ENCODE measurements at regions not wholly inside any gene's neighbourhood (a gene's known extent, or its start where the extent isn't known, plus 50 kb on each side); places are given as distances from the start of the nearest gene placed in this dataset.
A peak's percentile ranks its signal among the peaks of the same experiment; 100 is the strongest.

- H2AFZ ChIP-seq (ENCODE audit: low read length): no peak overlapping the region
- Mint-ChIP-seq H3K27me3 (ENCODE audit: low read depth) (no peaks in the 10 kb centered on the region), H3K36me3 (ENCODE audit: insufficient read depth in 1 of 3, low read depth in 3 of 3) (peaks cover 4 to 8% (median 6%) of the 10 kb centered on the region in 3 experiments), H3K27ac (0 out of 7 replicates have a peak overlapping the region, but pooled peaks of 2 of the 3 experiments have one; percentile 41 to 65), H3K4me1 (peaks cover 3 to 4% of the 10 kb centered on the region in 2 experiments; a peak in 3 of 4 replicates), H3K9me3 (peaks cover 55 to 57% of the 10 kb centered on the region in 2 experiments), H3K4me3 (no peak overlapping the region)
- no peaks in the 10 kb centered on the region for H4K20me1 ChIP-seq (ENCODE audit: control insufficient read depth, insufficient read depth, insufficient read length)
- no peak overlapping the region for H4K8ac ChIP-seq (replicated peaks; ENCODE audit: insufficient read length, low read depth, low read length)
- H2BK5ac ChIP-seq (ENCODE audit: insufficient read length, low read length): no peak overlapping the region
- no peak overlapping the region for H3K18ac ChIP-seq (ENCODE audit: insufficient read length, low read depth, low read length)
- no peak for DNase-seq
- no peaks in the 10 kb centered on the region for H3K79me2 ChIP-seq (ENCODE audit: insufficient read depth, low read length)
- no peak overlapping the region for H3K9ac ChIP-seq (ENCODE audit: extremely low read depth, insufficient read length, low read length)
- no peak overlapping the region for H3K4me2 ChIP-seq (ENCODE audit: insufficient read depth, insufficient read length, low read length)
- no peaks in the 10 kb centered on the region for H3K4me1 ChIP-seq (ENCODE audit: insufficient read depth, low read length)
- no peaks in the 10 kb centered on the region for H3K23me2 ChIP-seq (ENCODE audit: insufficient read length, low read depth, low read length, poor library complexity, severe bottlenecking)
- no peak overlapping the region for H2BK120ac ChIP-seq (ENCODE audit: low read depth, low read length, poor library complexity, severe bottlenecking)
- H3K9me3 ChIP-seq (ENCODE audit: control insufficient read depth, low read depth, low read length): peaks cover 42% of the 10 kb centered on the region
- TF ChIP-seq CTCF (conservative IDR thresholded peaks at IDR 0.05): no peak
- H4K5ac ChIP-seq (ENCODE audit: insufficient read length, low read depth, low read length): no peak overlapping the region
- H3K27ac ChIP-seq (ENCODE audit: insufficient read length, low read depth, low read length): no peak overlapping the region
- H2BK12ac ChIP-seq (ENCODE audit: insufficient read length, low read depth, low read length): no peak overlapping the region
- H3K79me1 ChIP-seq (ENCODE audit: insufficient read depth, low read depth, low read length, poor library complexity, severe bottlenecking): no peaks in the 10 kb centered on the region
- H3T11ph ChIP-seq (ENCODE audit: low read length): no peak overlapping the region
- no peak overlapping the region for H2BK20ac ChIP-seq (ENCODE audit: low read depth, low read length, poor library complexity, severe bottlenecking)
- no peak overlapping the region for H3K56ac ChIP-seq (ENCODE audit: insufficient read length, low read depth, low read length)
- H4K91ac ChIP-seq (ENCODE audit: insufficient read length, low read depth, low read length): no peak overlapping the region
- no peak overlapping the region for H2AK5ac ChIP-seq (ENCODE audit: insufficient read length, low read length)
- no peak overlapping the region for H2BK15ac ChIP-seq (ENCODE audit: low read depth, low read length)
- no CpG with 5 or more reads among the region's 2 CpGs for WGBS (ENCODE audit: extremely low coverage, insufficient read length, low lambda C conversion rate)
- H3K4ac ChIP-seq (ENCODE audit: low read depth, low read length): no peak overlapping the region
- no peak overlapping the region for H3K14ac ChIP-seq (ENCODE audit: insufficient read depth, low read length)
- no peaks in the 10 kb centered on the region for H3K27me3 ChIP-seq (ENCODE audit: insufficient read depth, low read length)
- H3K23ac ChIP-seq (ENCODE audit: insufficient read length, low read depth, low read length): no peak overlapping the region
Measured at GRCh38 chrX:18045436-18045835, 175.2 kb downstream of the BEND2 start.
